Subcutaneous abdominal adipose tissue (tissue), 5 donors: ENCODE measurements at regions not wholly inside any gene's neighbourhood (a gene's known extent, or its start where the extent isn't known, plus 50 kb on each side); places are given as distances from the start of the nearest gene placed in this dataset.

Experiments
- H3K27ac ChIP-seq: one replicate; pipeline ENCODE4 v1.7.0; 2013; ENCODE audit warnings: low read depth, mild to moderate bottlenecking, inconsistent platforms, low read length, moderate library complexity
- H3K27me3 ChIP-seq, 5 donors: one replicate each; pipeline ENCODE4 v1.7.0; 2013; ENCODE audit warnings: low read length in 5 of 5, inconsistent platforms in 1 of 5; ENCODE audit not compliant: control insufficient read depth in 5 of 5, insufficient read depth in 4 of 5
- H3K36me3 ChIP-seq, 5 donors: one replicate each; pipeline ENCODE4 v1.7.0; 2013; ENCODE audit warnings: low read length in 5 of 5; ENCODE audit not compliant: control insufficient read depth in 5 of 5, insufficient read depth in 5 of 5
- H3K4me1 ChIP-seq, 5 donors: one replicate each; pipeline ENCODE4 v1.7.0; 2013; ENCODE audit warnings: low read length in 5 of 5, mild to moderate bottlenecking in 3 of 5, moderate library complexity in 1 of 5; ENCODE audit not compliant: control insufficient read depth in 5 of 5, insufficient read depth in 5 of 5
- H3K4me3 ChIP-seq, 5 donors: one replicate each; pipeline ENCODE4 v1.7.0; 2013; ENCODE audit warnings: low read length in 5 of 5, low read depth in 1 of 5
- H3K9ac ChIP-seq, 5 donors: one replicate each; pipeline ENCODE4 v1.7.0; 2013; ENCODE audit warnings: low read length in 5 of 5, mild to moderate bottlenecking in 4 of 5, moderate library complexity in 3 of 5
- H3K9me3 ChIP-seq, 5 donors: one replicate each; pipeline ENCODE4 v1.7.0; 2013; ENCODE audit warnings: low read length in 5 of 5; ENCODE audit not compliant: control insufficient read depth in 5 of 5
- donor health status: healthy.
- donor health status: healthy.
- donor health status: healthy.
- donor health status: healthy.
- donor health status: healthy.

- no peaks in the 10 kb centered on the region for H3K4me1 ChIP-seq
- no peak overlapping the region for H3K9ac ChIP-seq
- H3K27me3 ChIP-seq: no peaks in the 10 kb centered on the region
- H3K4me3 ChIP-seq: no peak overlapping the region
- H3K36me3 ChIP-seq: no peaks in the 10 kb centered on the region
- H3K27ac ChIP-seq: no peak overlapping the region
- H3K9me3 ChIP-seq: no peaks in the 10 kb centered on the region
These were observed 326.1 kb downstream of the SLITRK6 start for GRCh38 chr13:85473144-85473543.

- Histone ChIP-seq H3K27me3 (no peaks in the 10 kb centered on the region), H3K4me1 (no peaks in the 10 kb centered on the region), H3K4me3 (no peak overlapping the region), H3K9me3 (no peaks in the 10 kb centered on the region), H3K9ac (no peak overlapping the region), H3K27ac (no peak overlapping the region), H3K36me3 (no peaks in the 10 kb centered on the region)
These were observed 329.9 kb downstream of the SLITRK6 start for GRCh38 chr13:85469320-85469719.

DNA sequence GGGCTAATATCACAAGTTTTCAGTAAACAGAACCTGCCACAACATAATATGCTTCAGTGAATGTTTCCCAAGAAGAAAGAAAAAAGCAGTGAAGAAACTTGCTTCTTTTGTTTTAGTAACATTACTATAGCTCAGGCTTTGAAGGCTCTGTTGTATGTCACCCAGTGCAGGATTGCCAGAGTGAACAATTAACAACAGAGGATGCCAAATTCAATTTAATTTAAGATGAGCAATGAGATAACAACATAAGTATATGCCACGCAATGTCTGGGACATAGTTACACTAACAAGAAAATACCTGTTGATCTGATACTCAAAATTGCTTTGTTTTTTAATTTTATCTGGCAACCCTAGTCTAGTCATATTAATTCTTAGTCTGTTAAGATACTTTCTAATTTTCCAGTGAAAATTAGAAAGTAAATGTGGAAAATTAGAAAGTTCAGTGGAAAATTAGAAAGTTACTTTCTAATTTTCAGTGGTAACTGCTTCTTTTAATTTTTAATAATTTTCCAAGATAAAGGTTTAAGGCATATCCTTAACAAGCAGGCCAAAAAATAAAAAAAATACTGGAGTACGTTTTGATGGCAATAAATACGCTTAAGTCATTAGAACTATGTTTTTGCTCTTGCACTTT lies 336.3 kb downstream of the SLITRK6 start:
- H3K36me3 ChIP-seq: no peaks in the 10 kb centered on the region
- H3K27ac ChIP-seq: no peak overlapping the region
- H3K4me3 ChIP-seq: no peak overlapping the region
- H3K4me1 ChIP-seq: no peaks in the 10 kb centered on the region
- H3K9me3 ChIP-seq: peaks cover 0 to 3% (median 0%) of the 10 kb centered on the region in 5 donors
- H3K27me3 ChIP-seq: no peaks in the 10 kb centered on the region
- H3K9ac ChIP-seq: no peak overlapping the region

GRCh38 chr13:85461621-85462020 lies 337.6 kb downstream of the SLITRK6 start:
- no peaks in the 10 kb centered on the region for H3K4me1 ChIP-seq
- no peak overlapping the region for H3K9ac ChIP-seq
- H3K27me3 ChIP-seq: no peaks in the 10 kb centered on the region
- H3K36me3 ChIP-seq: no peaks in the 10 kb centered on the region
- H3K27ac ChIP-seq: no peak overlapping the region
- no peak overlapping the region for H3K4me3 ChIP-seq
- H3K9me3 ChIP-seq: peaks cover 0 to 10% (median 3%) of the 10 kb centered on the region in 5 donors

DNA sequence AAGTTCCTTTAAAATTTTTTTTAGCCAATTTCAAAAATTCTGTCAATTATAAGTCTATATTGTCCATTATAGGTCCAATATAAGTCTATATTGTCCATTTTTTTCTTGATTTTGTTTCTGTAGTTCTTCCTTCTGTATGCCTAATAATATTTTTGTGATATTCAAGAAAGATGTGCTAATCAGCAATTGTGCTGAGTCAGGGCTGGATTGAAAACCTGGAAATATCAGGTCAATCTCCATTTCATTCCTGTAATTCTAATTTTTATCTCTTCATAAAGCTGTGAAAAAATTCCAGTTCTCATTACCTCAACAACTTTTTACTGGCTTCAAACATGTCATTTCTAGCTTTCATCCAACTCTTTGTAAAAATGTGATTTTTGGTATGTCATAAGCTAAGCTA lies 353.7 kb downstream of the SLITRK6 start:
- Histone ChIP-seq H3K36me3 (no peaks in the 10 kb centered on the region), H3K27ac (no peak overlapping the region), H3K4me3 (no peak overlapping the region), H3K27me3 (no peaks in the 10 kb centered on the region), H3K4me1 (no peaks in the 10 kb centered on the region), H3K9ac (no peak overlapping the region), H3K9me3 (no peaks in the 10 kb centered on the region)

DNA sequence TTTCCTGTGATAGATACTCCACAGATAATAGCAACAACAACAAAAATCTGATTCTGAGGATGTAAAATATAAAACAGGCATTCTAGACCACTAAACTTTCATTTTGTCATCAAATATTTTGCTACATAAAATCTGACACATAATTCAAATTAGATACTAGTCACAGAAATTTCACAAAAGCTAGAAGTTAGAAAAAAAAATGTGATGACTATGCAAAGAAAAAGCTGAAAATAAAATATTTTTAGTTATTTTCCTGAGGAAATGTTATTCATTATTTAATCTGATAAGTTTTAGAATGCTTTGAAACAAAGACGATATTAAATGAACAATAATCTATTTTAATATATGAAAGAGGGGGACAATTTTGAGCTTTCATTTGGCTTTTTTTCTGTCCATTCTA lies 357.2 kb downstream of the SLITRK6 start:
- Histone ChIP-seq H3K9me3 (no peaks in the 10 kb centered on the region), H3K27ac (no peak overlapping the region), H3K27me3 (no peaks in the 10 kb centered on the region), H3K9ac (no peak overlapping the region), H3K4me3 (no peak overlapping the region), H3K4me1 (no peaks in the 10 kb centered on the region), H3K36me3 (no peaks in the 10 kb centered on the region)

DNA sequence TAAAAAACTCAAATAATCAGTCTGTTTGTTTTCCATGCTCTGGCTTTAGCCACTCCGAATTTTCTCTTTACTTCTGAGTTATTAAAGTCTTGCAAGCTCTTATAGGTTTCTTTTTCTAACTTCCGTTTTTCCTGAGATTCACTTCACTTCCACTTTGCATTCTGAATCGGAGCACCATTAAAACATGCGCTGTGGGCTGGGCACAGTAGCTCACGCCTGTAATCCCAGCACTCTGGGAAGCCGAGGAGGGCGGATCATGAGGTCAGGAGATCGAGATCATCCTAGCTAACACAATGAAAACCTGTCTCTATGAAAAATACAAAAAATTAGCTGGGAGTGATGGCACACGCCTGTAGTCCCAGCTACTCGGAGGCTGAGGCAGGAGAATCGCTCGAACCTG lies 357.9 kb downstream of the SLITRK6 start:
- Histone ChIP-seq H3K36me3 (no peaks in the 10 kb centered on the region), H3K9me3 (no peaks in the 10 kb centered on the region), H3K9ac (no peak overlapping the region), H3K4me3 (no peak overlapping the region), H3K4me1 (no peaks in the 10 kb centered on the region), H3K27me3 (no peaks in the 10 kb centered on the region), H3K27ac (no peak overlapping the region)

DNA sequence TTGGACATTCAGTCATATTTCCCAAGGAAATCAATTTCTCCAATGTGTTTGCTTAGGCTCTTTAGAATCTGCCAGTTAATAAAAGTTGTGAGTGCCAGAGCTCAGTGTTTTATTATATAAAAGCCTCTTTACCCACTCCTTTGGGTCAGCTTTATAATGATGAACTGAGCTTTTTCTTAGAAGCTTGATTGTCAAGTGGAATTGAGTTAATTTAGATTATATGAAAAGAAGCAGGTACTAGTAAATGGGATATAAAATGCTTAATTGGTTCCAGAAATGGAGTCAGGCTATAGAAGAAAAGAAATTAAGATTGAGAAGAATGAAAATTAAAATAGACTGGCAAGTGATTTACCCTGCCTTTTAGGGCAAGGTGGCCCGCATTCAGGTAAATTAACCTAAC lies 363.2 kb downstream of the SLITRK6 start:
- Histone ChIP-seq H3K9me3 (peaks cover 0 to 6% (median 6%) of the 10 kb centered on the region in 5 donors), H3K9ac (no peak overlapping the region), H3K4me3 (no peak overlapping the region), H3K27ac (no peak overlapping the region), H3K4me1 (no peaks in the 10 kb centered on the region), H3K27me3 (no peaks in the 10 kb centered on the region), H3K36me3 (no peaks in the 10 kb centered on the region)

GRCh38 chr13:85434927-85435326 lies 364.3 kb downstream of the SLITRK6 start:
- Histone ChIP-seq H3K27me3 (no peaks in the 10 kb centered on the region), H3K9me3 (peaks cover 0 to 10% (median 6%) of the 10 kb centered on the region in 5 donors), H3K4me1 (no peaks in the 10 kb centered on the region), H3K27ac (no peak overlapping the region), H3K9ac (no peak overlapping the region), H3K4me3 (no peak overlapping the region), H3K36me3 (no peaks in the 10 kb centered on the region)

- no peaks in the 10 kb centered on the region for H3K27me3 ChIP-seq
- no peaks in the 10 kb centered on the region for H3K36me3 ChIP-seq
- no peak overlapping the region for H3K9ac ChIP-seq
- H3K27ac ChIP-seq: no peak overlapping the region
- no peaks in the 10 kb centered on the region for H3K4me1 ChIP-seq
- H3K4me3 ChIP-seq: no peak overlapping the region
- peaks cover 0 to 10% (median 6%) of the 10 kb centered on the region in 5 donors for H3K9me3 ChIP-seq
These were observed 366.3 kb downstream of the SLITRK6 start for GRCh38 chr13:85432881-85433280.
